HG03378 (cell line): ENCODE measurements at regions not wholly inside any gene's neighbourhood (a gene's known extent, or its start where the extent isn't known, plus 50 kb on each side); places are given as distances from the start of the nearest gene placed in this dataset.
A peak's percentile ranks its signal among the peaks of the same experiment; 100 is the strongest.

Experiments used
- ATAC-seq: cut with Tn5 transposase; IDR thresholded peaks from one replicate; pipeline ENCODE4 v1.9.1; 2021; ENCODE audit warnings: mild to moderate bottlenecking, moderate library complexity; ENCODE audit not compliant: unreplicated experiment

GRCh38 chr1:217373761-217374701 lies 256.9 kb downstream of the GPATCH2 start:
- ATAC-seq, result no peak

GRCh38 chr1:217372049-217372970 lies 258.6 kb downstream of the GPATCH2 start:
- ATAC-seq, result no peak

- no peak for ATAC-seq
These were observed 260.1 kb downstream of the GPATCH2 start for GRCh38 chr1:217370757-217371156.

GRCh38 chr1:217369996-217370551 lies 260.8 kb downstream of the GPATCH2 start:
- no peak for ATAC-seq

DNA sequence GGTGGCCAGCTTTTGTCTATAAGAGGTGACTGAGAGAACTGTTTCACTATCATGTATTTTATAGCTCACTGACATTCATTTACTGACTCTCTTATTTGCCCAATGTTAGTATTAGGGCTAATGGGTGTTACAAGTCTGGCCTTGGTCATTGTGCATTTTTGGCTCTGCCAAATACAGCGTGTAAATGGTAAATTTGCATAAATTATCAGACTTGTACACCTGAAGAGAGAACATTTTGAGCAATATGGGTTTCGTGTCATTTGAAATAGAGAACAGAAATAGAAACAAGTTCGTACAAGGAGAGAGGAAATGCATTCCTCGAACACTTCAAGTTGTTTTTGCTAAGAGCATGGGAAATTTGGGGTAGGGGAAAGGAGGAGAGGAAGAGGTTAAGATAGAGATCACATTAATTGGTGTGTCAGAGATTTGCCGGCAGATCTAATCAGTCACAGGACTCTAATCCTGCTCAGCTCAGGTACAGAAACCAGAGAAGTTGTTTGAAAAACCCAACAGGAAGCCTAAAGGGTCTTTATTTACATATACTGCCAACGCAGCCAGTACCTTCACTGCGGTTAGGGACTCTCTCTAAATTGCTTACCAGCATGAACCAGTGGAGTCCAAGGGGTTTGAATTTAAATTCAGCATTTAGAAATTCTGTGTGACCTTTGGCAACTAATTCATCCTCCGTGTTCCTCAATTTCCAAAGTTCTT lies 261.5 kb downstream of the GPATCH2 start:
- ATAC-seq, result peak; percentile 86

DNA sequence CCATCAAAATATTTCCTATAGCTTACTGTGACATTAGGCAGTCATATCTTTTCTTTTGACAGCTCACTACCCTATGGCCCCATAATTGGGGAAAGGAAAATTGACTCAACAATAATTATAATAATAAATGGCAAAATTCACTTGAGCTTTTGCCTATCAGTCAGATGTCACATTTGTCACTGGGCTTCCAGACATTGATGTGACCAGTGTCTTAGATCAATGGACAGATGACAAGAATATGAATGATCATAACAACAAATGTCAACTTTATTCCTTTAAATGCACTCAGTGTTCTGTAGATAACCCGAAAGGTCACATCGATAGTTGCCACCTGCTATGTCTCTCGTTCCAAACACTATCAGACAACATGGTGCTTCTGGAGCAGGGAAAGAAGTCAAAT lies 266.7 kb downstream of the GPATCH2 start:
- no peak for ATAC-seq

DNA sequence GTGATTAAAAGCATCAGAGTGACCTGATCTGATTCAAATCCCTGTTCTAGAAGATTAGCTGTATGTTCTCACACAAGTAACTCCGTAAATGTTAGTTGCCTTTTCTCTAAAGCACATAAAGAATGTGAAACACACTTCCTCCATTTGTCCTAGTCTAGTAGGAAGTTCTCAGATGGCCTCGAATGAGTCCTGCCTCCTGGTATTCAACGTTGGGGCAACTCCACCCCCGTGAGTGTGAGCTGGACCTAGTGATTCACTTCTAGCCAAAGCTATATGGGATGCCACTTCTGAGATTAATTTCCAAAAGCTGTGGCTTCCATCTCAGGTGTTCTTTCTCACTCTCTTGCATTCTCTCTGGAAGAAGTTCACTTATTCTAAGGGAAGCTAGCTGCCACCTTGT lies 267.6 kb downstream of the GPATCH2 start:
- no peak for ATAC-seq

GRCh38 chr1:217360510-217360909 lies 270.4 kb downstream of the GPATCH2 start:
- no peak for ATAC-seq

DNA sequence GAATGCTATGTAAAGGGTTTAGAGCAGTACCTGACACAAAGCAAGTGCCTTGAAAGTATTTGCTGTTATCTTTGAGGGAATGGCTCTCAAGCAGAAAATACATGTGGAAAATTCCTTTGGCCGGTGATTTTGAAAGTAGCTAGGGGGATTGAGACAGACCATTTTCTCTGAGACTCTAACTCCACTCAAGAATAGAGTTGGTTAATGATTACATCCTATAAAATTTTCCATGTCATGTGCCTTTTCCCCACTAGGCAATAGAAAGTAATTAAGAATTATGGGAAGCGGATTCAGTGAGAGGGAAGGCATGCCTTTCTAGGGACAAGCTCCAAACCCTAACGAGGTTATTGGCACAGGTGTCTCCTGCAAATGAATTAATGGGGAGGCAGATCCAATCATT lies 276.0 kb downstream of the GPATCH2 start:
- ATAC-seq, result no peak

GRCh38 chr1:217348960-217349664 lies 281.8 kb downstream of the GPATCH2 start:
- no peak for ATAC-seq

GRCh38 chr1:217344712-217345111 lies 286.2 kb downstream of the GPATCH2 start:
- no peak for ATAC-seq

DNA sequence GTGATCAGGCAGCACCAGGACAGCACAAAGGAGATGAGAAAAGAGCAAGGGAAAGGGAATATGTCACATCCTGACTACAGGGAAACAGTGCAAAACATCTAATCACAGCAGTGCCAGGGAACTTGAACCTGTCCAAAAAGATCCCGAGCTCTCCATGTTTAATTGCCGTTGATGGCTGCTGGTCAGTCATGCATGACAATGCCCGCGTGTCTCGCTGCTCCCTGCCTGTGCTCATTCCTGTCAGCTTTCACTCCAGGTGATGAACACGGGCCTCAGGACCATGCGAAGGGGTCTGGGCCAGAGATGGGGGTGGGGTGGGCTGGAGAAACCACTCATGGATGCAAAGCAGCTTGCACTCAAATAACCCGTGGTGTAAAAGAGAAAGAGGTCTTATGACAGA lies 287.0 kb downstream of the GPATCH2 start:
- ATAC-seq, result no peak

DNA sequence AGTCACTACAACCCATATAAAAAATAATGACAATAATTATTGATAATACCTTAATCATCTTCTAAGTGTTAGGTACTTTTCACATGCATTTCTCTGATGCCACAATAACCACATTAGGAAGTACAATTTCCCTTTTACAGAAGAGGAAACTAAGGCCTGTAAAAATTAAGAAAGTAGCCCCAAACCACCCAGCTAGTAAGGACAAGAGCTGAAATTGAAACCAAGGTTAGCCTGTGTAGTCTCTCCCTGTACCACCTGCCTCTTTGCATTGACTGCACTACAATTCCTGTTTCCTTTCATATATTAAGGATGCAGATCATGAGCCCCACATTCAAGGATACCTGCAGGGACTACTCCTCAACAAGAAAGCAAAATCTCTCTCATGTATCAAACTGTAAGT lies 288.8 kb downstream of the GPATCH2 start:
- no peak for ATAC-seq

DNA sequence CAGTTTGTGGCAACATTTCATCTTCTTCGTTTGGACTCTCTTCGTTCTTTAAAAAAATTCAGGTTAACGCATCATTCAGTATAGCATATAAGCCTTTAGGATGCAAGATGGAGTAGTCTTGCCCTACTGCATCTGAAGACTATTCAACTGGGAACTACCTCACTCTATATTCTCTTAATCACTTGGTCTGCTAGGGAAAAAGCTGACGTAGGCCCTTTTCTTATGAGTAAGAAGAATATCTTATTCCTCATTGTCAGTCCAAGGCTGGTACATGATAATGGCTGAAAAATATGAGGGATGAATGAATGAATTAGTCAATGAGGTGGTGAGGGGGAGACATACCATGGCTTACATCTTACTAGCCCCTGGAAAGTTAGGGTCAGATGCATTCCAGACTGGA lies 294.2 kb downstream of the GPATCH2 start:
- ATAC-seq, result no peak

DNA sequence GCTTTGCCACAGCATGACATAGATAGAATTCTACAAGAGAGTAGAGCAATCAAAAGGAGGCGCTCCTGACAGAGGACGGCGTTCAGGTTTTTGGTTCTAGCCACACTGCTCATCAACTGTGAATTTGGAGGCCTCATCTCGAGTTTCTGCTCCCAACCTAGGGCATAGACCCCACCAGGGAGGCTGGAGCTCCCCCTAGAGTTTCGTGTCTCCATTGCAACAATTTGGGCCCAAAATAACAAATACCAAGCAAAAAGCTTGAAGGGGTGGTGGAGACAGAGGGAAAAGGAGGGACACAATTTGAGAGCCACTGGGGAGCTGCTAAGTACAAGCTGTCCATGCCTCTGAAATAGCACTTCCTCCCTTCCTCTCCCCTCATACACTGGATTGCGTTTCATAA lies 297.0 kb downstream of the GPATCH2 start:
- peak; percentile 78 for ATAC-seq

DNA sequence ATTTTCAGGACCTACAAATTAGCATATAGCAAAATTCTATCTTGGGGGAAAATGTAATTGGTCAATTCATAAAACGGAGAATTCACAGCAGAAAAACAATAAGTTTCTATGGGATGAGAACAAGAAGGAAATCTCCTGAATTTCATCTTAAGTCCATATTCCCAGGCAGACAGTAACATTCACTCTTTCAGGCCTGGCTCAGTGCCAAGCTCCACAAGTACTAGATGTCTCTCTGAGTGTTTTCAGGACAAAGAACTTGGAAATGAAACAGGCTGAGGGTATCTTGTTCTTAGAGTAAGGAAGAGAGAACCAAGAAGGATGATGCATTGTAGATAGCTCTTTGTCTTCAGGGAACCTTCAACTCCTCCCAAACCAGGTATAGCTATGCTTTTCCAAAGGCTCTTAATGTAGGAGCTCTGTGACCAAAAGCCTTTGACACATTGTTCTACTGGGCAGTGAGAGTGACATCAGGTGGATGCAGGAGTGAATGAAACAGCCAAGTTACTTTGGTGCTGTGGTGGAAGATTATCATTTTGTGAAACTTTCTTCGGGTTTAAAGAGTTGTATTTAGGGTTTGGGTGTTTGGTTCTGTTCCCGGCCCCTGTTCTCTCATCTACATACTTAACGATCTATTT lies 298.3 kb downstream of the GPATCH2 start:
- ATAC-seq, result no peak

DNA sequence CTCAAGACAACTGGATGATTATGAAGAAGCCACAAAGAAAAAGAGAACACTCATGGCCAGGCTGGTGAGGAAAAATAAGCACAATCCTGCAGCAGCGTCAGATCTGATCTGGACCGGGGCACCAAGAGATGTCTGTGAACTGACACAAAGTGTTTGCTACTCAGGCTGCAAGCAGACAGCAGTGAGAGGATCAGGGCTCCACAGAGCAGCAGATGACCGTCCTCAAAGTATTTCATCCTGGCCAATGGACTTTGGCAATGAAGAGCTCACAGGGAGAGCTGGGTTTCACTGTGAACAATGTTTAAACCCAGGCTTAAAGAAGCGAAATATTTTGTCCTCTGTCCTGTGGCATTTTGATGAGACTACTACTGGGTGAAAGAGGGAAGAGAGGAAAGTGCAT lies 299.2 kb downstream of the GPATCH2 start:
- no peak for ATAC-seq

- ATAC-seq, result no peak
These were observed 303.0 kb downstream of the GPATCH2 start for GRCh38 chr1:217327901-217328300.

GRCh38 chr1:217322834-217323233 lies 308.1 kb downstream of the GPATCH2 start:
- ATAC-seq, result peak; percentile 100

DNA sequence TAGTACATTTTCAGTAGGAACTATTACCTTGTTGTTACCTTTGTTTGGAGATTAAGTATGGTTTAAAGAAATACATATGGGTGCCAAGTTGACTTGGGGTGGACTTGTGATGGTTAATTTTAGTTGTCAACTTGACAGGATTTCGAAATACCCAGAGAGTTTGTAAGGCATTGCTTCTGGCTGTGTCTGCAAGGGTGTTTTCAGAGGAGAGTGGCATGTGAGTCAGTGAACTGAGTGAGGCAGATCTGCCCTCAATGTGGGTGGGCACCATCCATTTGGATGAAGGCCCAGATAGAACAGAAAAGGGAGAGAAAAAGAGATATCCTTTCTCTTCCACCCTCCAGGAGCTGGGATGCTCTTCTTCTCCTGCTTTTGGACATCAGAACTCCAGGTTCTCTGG lies 315.5 kb downstream of the GPATCH2 start:
- no peak for ATAC-seq
